ENCODE measurements at regions not wholly inside any gene's neighbourhood (a gene's known extent, or its start where the extent isn't known, plus 50 kb on each side); places are given as distances from the start of the nearest gene placed in this dataset.

DNA sequence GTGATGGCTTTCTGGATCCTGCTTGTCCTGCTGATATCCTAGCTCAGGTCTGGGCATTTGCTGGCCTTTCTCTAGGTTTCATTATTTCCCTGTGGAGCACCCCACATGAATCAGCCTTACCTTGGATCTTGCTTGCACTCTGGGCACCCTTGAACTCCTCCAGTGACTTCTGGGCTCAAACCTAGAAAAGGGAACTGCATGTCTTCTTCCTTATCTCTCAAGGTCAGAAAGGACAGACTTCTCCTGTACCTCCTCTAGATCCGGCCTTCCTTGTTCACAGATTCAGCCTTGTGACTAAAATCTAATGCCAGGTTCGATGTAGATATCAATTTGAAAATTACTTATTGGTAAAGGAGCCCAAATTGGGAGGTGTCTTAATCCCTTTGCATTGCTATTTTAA lies 267.9 kb downstream of the PARP8 start:
- H3K36me3 Mint-ChIP-seq (ENCODE audit: low read depth), result no peaks in the 10 kb centered on the region
- H3K4me3 Mint-ChIP-seq, result no peak overlapping the region
- TF ChIP-seq CTCF (IDR thresholded peaks at IDR 0.05; ENCODE audit: unreplicated experiment in 3 of 3), result no peak
- no peak overlapping the region for H3K27ac Mint-ChIP-seq
- H3K4me1 Mint-ChIP-seq, result no peaks in the 10 kb centered on the region
- no peaks in the 10 kb centered on the region for H3K27me3 Mint-ChIP-seq (ENCODE audit: low read depth)
- H3K9me3 Mint-ChIP-seq, result no peaks in the 10 kb centered on the region

DNA sequence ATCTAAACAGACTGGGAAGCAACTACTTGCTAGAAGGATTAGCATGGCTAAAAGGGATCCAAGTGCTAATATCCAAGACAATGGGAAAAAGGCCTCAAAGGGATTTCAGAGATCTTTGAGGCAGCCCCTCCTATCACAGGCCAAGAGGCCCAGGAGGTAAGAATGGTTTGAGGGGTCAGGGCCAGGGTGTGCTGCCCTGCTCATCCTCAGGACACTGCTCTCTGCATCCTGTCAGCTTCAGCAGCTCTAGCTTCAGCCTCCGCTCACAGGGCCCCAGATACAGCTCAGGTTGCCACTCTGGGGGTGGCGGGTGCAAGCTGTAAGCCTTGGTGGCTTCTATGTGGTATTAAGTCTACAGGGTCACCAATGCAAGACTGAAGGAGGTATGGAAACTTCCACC lies 278.7 kb downstream of the PARP8 start:
- H3K27me3 Mint-ChIP-seq (ENCODE audit: low read depth), result no peaks in the 10 kb centered on the region
- H3K9me3 Mint-ChIP-seq, result peaks cover 21% of the 10 kb centered on the region
- no peaks in the 10 kb centered on the region for H3K4me1 Mint-ChIP-seq
- H3K4me3 Mint-ChIP-seq, result no peak overlapping the region
- H3K27ac Mint-ChIP-seq, result no peak overlapping the region
- no peaks in the 10 kb centered on the region for H3K36me3 Mint-ChIP-seq (ENCODE audit: low read depth)
- TF ChIP-seq CTCF (IDR thresholded peaks at IDR 0.05; ENCODE audit: unreplicated experiment in 3 of 3), result no peak

GRCh38 chr5:50947906-50948683 lies 281.7 kb downstream of the PARP8 start:
- Mint-ChIP-seq H3K36me3 (ENCODE audit: low read depth) (no peaks in the 10 kb centered on the region), H3K9me3 (peaks cover 11% of the 10 kb centered on the region), H3K27ac (no peak overlapping the region), H3K4me1 (no peaks in the 10 kb centered on the region), H3K27me3 (ENCODE audit: low read depth) (peaks cover 4% of the 10 kb centered on the region), H3K4me3 (no peak overlapping the region)
- TF ChIP-seq CTCF (IDR thresholded peaks at IDR 0.05; ENCODE audit: unreplicated experiment in 3 of 3), result no peak

DNA sequence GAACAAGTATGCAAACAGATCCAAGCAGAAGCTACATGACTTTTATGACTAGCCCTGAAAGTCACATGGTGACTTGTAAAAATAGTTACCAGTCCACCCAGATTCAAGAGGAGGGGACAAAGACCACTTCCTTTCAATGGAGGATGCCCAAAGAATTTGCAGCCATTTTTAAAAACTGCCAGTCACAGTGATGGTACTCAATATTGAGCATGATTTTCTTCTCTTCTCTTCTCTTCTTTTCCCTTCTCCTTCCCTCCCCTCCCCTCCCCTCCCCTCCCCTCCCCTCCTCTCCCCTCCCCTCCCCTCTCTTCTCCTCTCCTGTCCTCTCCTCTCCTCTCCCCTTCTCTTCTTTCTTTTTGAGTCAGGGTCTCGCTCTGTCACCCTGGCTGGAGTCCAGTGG lies 286.9 kb downstream of the PARP8 start:
- Mint-ChIP-seq H3K36me3 (ENCODE audit: low read depth) (no peaks in the 10 kb centered on the region), H3K27ac (no peak overlapping the region), H3K4me3 (no peak overlapping the region), H3K4me1 (no peaks in the 10 kb centered on the region), H3K27me3 (ENCODE audit: low read depth) (peaks cover 13% of the 10 kb centered on the region), H3K9me3 (no peaks in the 10 kb centered on the region)
- no peak for TF ChIP-seq CTCF (IDR thresholded peaks at IDR 0.05; ENCODE audit: unreplicated experiment in 3 of 3)

DNA sequence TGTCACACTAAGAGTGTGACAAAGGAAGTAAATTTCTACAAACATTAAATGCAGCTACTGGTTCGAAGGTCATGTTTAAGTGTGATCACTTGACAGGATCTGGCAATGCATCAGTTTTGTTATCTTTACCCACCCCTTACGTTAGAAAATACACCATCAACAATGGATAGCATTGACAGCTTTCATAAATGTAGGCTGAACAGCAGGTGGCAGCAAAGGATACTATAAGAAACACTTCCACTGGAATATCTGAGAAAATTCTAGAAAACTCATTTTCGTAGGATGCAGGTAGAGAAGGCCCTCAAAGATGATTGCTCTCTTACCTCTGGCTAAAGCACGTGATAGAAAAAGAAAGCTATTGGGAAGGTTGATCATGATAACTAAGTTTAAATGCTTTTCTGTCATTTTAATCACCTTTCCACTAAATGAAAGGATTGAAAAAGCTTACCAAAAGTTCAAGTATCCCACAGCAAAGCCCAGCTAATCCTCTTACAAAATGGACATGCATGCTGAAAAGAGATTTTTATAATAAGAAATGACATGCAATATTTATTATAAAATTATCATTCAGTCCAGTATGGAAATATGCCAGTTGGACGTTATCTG lies 292.5 kb downstream of the PARP8 start:
- Mint-ChIP-seq H3K4me1 (peaks cover 5% of the 10 kb centered on the region), H3K27me3 (ENCODE audit: low read depth) (peaks cover 37% of the 10 kb centered on the region), H3K4me3 (no peak overlapping the region), H3K27ac (no peak overlapping the region), H3K36me3 (ENCODE audit: low read depth) (no peaks in the 10 kb centered on the region), H3K9me3 (no peaks in the 10 kb centered on the region)
- TF ChIP-seq CTCF (IDR thresholded peaks at IDR 0.05; ENCODE audit: unreplicated experiment in 3 of 3), result peak; percentile 60 to 68 (median 61)
